A673 (cell line): ENCODE measurements at regions not wholly inside any gene's neighbourhood (a gene's known extent, or its start where the extent isn't known, plus 50 kb on each side); places are given as distances from the start of the nearest gene placed in this dataset.

ENCODE experiments used
- BruUV-seq: library from RNA; stranded (reverse); fragments of 400-500 nt; replicated peaks from 2 replicates; lab custom pipeline; 2021; lab: Mats Ljungman, UMichigan
- CTCF ChIA-PET: fragments of 300-600 bp; sonication (Branson Sonifier 250); formaldehyde crosslinking; loops from one replicate; lab custom pipeline; 2022; ENCODE audit warnings: antibody characterized with exemption; lab: Charles Lee
- POLR2A ChIA-PET: fragments of 300-600 bp; sonication (Branson Sonifier 250); formaldehyde crosslinking; loops from one replicate; lab custom pipeline; 2022; ENCODE audit warnings: antibody characterized with exemption; ENCODE audit not compliant: low non-redundant PET; lab: Charles Lee
- DNase-seq: peaks from one replicate; pipeline ENCODE4 v3.0.0-alpha.2; 2015; ENCODE audit warnings: low spot score
- H3K27ac ChIP-seq: fragments of 200-600 bp; sonication (generic); 2 replicates; pipeline ENCODE4 v1.5.1; 2016; ENCODE audit warnings: mixed run types, low read depth, mild to moderate bottlenecking, mixed read lengths, antibody characterized with exemption, low read length; ENCODE audit not compliant: poor library complexity, severe bottlenecking
- H3K27me3 ChIP-seq: fragments of 200-600 bp; sonication (generic); replicated peaks from 2 replicates; pipeline ENCODE4 v1.6.1; 2017; ENCODE audit warnings: mixed run types, low read depth, mild to moderate bottlenecking, mixed read lengths, antibody characterized with exemption, low read length; ENCODE audit not compliant: insufficient read depth, poor library complexity
- H3K36me3 ChIP-seq: fragments of 200-600 bp; sonication (generic); 2 replicates; pipeline ENCODE4 v1.6.1; 2016; ENCODE audit warnings: mixed run types, mild to moderate bottlenecking, mixed read lengths, antibody characterized with exemption, low read length; ENCODE audit not compliant: insufficient read depth, poor library complexity, severe bottlenecking
- H3K4me1 ChIP-seq: fragments of 200-600 bp; sonication (generic); 2 replicates; pipeline ENCODE4 v1.6.1; 2017; ENCODE audit warnings: mixed run types, mild to moderate bottlenecking, mixed read lengths, antibody characterized with exemption, low read length; ENCODE audit not compliant: insufficient read depth, poor library complexity, severe bottlenecking
- H3K4me3 ChIP-seq: fragments of 200-600 bp; sonication (generic); 2 replicates; pipeline ENCODE4 v1.5.1; 2016; ENCODE audit warnings: low read depth, mixed run types, mild to moderate bottlenecking, mixed read lengths, low read length; ENCODE audit not compliant: poor library complexity, severe bottlenecking
- H3K9me3 ChIP-seq: fragments of 200-600 bp; sonication (generic); 2 replicates; pipeline ENCODE4 v1.6.1; 2016; ENCODE audit warnings: mixed run types, low read depth, mild to moderate bottlenecking, mixed read lengths, antibody characterized with exemption, low read length; ENCODE audit not compliant: poor library complexity, severe bottlenecking
- CTCF ChIP-seq: fragments of 300-800, 200-600 bp; sonication (generic); conservative IDR thresholded peaks from 2 replicates; pipeline ENCODE4 v1.5.1; 2017; ENCODE audit warnings: low read depth, mild to moderate bottlenecking, antibody characterized with exemption, low read length, moderate library complexity, mixed read lengths
- EZH2 ChIP-seq: fragments of 200-600 bp; sonication (generic); IDR thresholded peaks from 2 replicates; pipeline ENCODE4 v1.6.1; 2017; ENCODE audit warnings: borderline replicate concordance, low read depth, mild to moderate bottlenecking, mixed read lengths, antibody characterized with exemption, low read length; ENCODE audit not compliant: poor library complexity, severe bottlenecking
- intact Hi-C: fragments of 100-400 bp; cut with micrococcal nuclease; formaldehyde crosslinking; loops from one replicate; pipeline ENCODE4 v1.10.0; 2022; ENCODE audit not compliant: unreplicated experiment

DNA sequence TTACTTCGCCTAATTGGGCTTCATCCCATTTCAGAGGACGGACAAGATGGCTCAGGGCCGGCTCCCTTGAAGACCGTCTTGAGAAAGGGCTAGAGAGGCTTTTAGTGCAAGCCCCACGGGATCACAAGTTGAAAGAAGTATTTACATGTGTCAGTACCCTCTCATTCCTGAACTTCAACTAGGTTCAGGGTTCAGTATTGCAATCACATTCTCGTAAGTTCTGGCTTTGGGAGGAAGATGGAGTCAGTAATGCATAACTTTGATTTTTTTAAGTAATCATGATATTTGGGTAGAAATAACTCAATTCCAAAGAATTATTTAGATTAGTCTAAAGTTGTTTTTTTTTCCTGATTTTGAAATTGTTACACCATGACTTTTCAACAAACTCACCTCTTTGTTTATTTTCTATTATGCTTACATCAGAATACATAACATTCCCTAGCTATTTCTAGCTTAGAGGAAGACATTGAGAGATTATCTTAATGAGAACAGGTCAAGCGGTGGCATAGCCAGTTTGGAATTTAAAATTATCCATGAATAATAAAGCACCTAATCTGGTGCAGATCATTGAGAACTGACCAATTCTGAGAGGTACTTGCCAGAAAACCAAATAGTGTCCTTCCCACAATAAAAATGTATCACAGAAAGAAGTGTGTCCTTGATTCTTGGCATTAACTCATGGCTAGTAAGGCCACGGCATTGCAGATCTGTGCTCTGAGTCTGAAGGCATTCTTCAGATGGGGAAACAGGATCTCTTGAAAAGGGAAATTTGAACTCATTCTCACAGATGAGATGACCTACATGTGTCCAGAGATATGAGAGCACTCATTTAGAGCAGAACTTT, 92.1 kb upstream of the BLID start:
- Histone ChIP-seq H3K4me3 (no peak overlapping the region), H3K27me3 (no peaks in the 10 kb centered on the region), H3K36me3 (no peaks in the 10 kb centered on the region), H3K9me3 (no peaks in the 10 kb centered on the region), H3K27ac (no peak overlapping the region), H3K4me1 (peaks cover 22% of the 10 kb centered on the region)
- POLR2A ChIA-PET, result no interaction called here
- intact Hi-C loops, result loop anchor here (10.0 kb wide), 1 partner anchor 273 kb away; no protein-coding TSS in a partner anchor
- BruUV-seq, result no TSS peak
- TF ChIP-seq EZH2 (no peak), CTCF (no peak)
- CTCF ChIA-PET, result no interaction called here
- no peak for DNase-seq

- no TSS peak for BruUV-seq
- Histone ChIP-seq H3K4me1 (peaks cover 24% of the 10 kb centered on the region), H3K36me3 (no peaks in the 10 kb centered on the region), H3K27me3 (no peaks in the 10 kb centered on the region), H3K4me3 (no peak overlapping the region), H3K9me3 (no peaks in the 10 kb centered on the region), H3K27ac (no peak overlapping the region)
- intact Hi-C loops, result loop anchor here (10.0 kb wide), 1 partner anchor 273 kb away; no protein-coding TSS in a partner anchor
- TF ChIP-seq EZH2 (no peak), CTCF (no peak)
- CTCF ChIA-PET, result no interaction called here
- POLR2A ChIA-PET, result no interaction called here
- DNase-seq, result no peak
Measured at GRCh38 chr11:122207505-122207904, 91.5 kb upstream of the BLID start.

- DNase-seq, result no peak
- no peaks in the 10 kb centered on the region for H3K27me3 ChIP-seq
- H3K4me1 ChIP-seq, result peaks cover 23% of the 10 kb centered on the region
- no peaks in the 10 kb centered on the region for H3K9me3 ChIP-seq
- no peak overlapping the region for H3K27ac ChIP-seq
- no TSS peak for BruUV-seq
- intact Hi-C loops, result loop anchor here (10.0 kb wide), 1 partner anchor 270 kb away; no protein-coding TSS in a partner anchor
- TF ChIP-seq CTCF (no peak), EZH2 (no peak)
- no peak overlapping the region for H3K4me3 ChIP-seq
- POLR2A ChIA-PET, result no interaction called here
- CTCF ChIA-PET, result no interaction called here
- no peaks in the 10 kb centered on the region for H3K36me3 ChIP-seq
Measured at GRCh38 chr11:122205036-122205435, 89.0 kb upstream of the BLID start.
